ENCODE measurements at regions not wholly inside any gene's neighbourhood (a gene's known extent, or its start where the extent isn't known, plus 50 kb on each side); places are given as distances from the start of the nearest gene placed in this dataset.

- Histone ChIP-seq H3K27ac (no peak overlapping the region), H3K9me3 (no peaks in the 10 kb centered on the region), H3K4me3 (no peak overlapping the region), H3K27me3 (no peaks in the 10 kb centered on the region), H3K36me3 (no peaks in the 10 kb centered on the region), H3K4me1 (no peaks in the 10 kb centered on the region)
- intact Hi-C loops (cut with DNase I): no loop called here
- no peak for DNase-seq
- WGBS, 2 donors: 79 to 88% methylated on average over 1 of the region's 1 CpG
- TF ChIP-seq CTCF (IDR thresholded peaks at IDR 0.05) (no peak), EP300 (IDR thresholded peaks at IDR 0.05) (no peak)
Measured at GRCh38 chr9:81861644-81862043, 66.6 kb upstream of the SPATA31D4 start.

GRCh38 chr9:81868145-81868544 lies 60.1 kb upstream of the SPATA31D4 start:
- H3K9me3 ChIP-seq: no peaks in the 10 kb centered on the region
- H3K36me3 ChIP-seq: no peaks in the 10 kb centered on the region
- no peaks in the 10 kb centered on the region for H3K27me3 ChIP-seq
- H3K27ac ChIP-seq: no peak overlapping the region
- H3K4me1 ChIP-seq: no peaks in the 10 kb centered on the region
- no peak for DNase-seq
- TF ChIP-seq CTCF (IDR thresholded peaks at IDR 0.05) (no peak), POLR2A (IDR thresholded peaks at IDR 0.05) (no peak), EP300 (IDR thresholded peaks at IDR 0.05) (no peak), POLR2AphosphoS5 (IDR thresholded peaks at IDR 0.05) (no peak)
- no peak overlapping the region for H3K4me3 ChIP-seq
- intact Hi-C loops (cut with DNase I): no loop called here
- WGBS, 2 donors: 78 to 79% methylated on average over 3 of the region's 3 CpGs

GRCh38 chr9:81871695-81872094 lies 56.5 kb upstream of the SPATA31D4 start:
- TF ChIP-seq CTCF (IDR thresholded peaks at IDR 0.05) (no peak), EP300 (IDR thresholded peaks at IDR 0.05) (no peak), POLR2AphosphoS5 (IDR thresholded peaks at IDR 0.05) (no peak), POLR2A (IDR thresholded peaks at IDR 0.05) (no peak)
- Histone ChIP-seq H3K9me3 (no peaks in the 10 kb centered on the region), H3K36me3 (no peaks in the 10 kb centered on the region), H3K27ac (no peak overlapping the region), H3K27me3 (no peaks in the 10 kb centered on the region), H3K4me3 (no peak overlapping the region), H3K4me1 (no peaks in the 10 kb centered on the region)
- no peak for DNase-seq
- intact Hi-C loops (cut with DNase I): no loop called here
- 80 to 86% methylated on average over 1 of the region's 1 CpG for WGBS, 2 donors

GRCh38 chr9:81874250-81874649 lies 54.0 kb upstream of the SPATA31D4 start:
- TF ChIP-seq POLR2AphosphoS5 (IDR thresholded peaks at IDR 0.05) (no peak), CTCF (IDR thresholded peaks at IDR 0.05) (no peak), EP300 (IDR thresholded peaks at IDR 0.05) (no peak), POLR2A (IDR thresholded peaks at IDR 0.05) (no peak)
- Histone ChIP-seq H3K36me3 (no peaks in the 10 kb centered on the region), H3K27me3 (no peaks in the 10 kb centered on the region), H3K9me3 (no peaks in the 10 kb centered on the region), H3K27ac (no peak overlapping the region), H3K4me3 (no peak overlapping the region), H3K4me1 (no peaks in the 10 kb centered on the region)
- intact Hi-C loops (cut with DNase I): no loop called here
- DNase-seq: no peak
- WGBS, 2 donors: 75 to 79% methylated on average over 7 of the region's 7 CpGs

GRCh38 chr9:81874931-81875330 lies 53.3 kb upstream of the SPATA31D4 start:
- Histone ChIP-seq H3K27ac (no peak overlapping the region), H3K4me1 (peaks cover 0 to 6% (median 4%) of the 10 kb centered on the region in 4 donors), H3K36me3 (no peaks in the 10 kb centered on the region), H3K9me3 (no peaks in the 10 kb centered on the region), H3K27me3 (no peaks in the 10 kb centered on the region), H3K4me3 (no peak overlapping the region)
- intact Hi-C loops (cut with DNase I): no loop called here
- DNase-seq: no peak
- 4 to 35% methylated on average over 4 of the region's 4 CpGs for WGBS, 2 donors
- no peak for TF ChIP-seq POLR2A (IDR thresholded peaks at IDR 0.05)
- TF ChIP-seq CTCF (IDR thresholded peaks at IDR 0.05): no peak
- TF ChIP-seq POLR2AphosphoS5 (IDR thresholded peaks at IDR 0.05): no peak
- no peak for TF ChIP-seq EP300 (IDR thresholded peaks at IDR 0.05)
